WERI-Rb-1 (cell line): ENCODE measurements at regions not wholly inside any gene's neighbourhood (a gene's known extent, or its start where the extent isn't known, plus 50 kb on each side); places are given as distances from the start of the nearest gene placed in this dataset.

Experiments used
- DNase-seq: peaks from one replicate; pipeline ENCODE4 v3.0.0-alpha.2; 2020
- H3K27ac ChIP-seq: fragments of 250-450 bp; sonication (Bioruptor Pico); 2 replicates; pipeline ENCODE4 v1.5.1; 2020; ENCODE audit warnings: mild to moderate bottlenecking, moderate library complexity
- H3K27me3 ChIP-seq: fragments of 250-450 bp; sonication (Bioruptor Pico); 2 replicates; pipeline ENCODE4 v1.5.1; 2021; ENCODE audit warnings: mild to moderate bottlenecking, low read depth, moderate library complexity; ENCODE audit not compliant: insufficient read depth, severe bottlenecking
- H3K36me3 ChIP-seq: fragments of 250-450 bp; sonication (Bioruptor Pico); 2 replicates; pipeline ENCODE4 v1.5.1; 2020; ENCODE audit warnings: mild to moderate bottlenecking, moderate library complexity
- H3K4me3 ChIP-seq: 2 replicates; pipeline ENCODE4 v1.5.1; 2011; ENCODE audit warnings: low read depth, mild to moderate bottlenecking, control low read depth, low read length
- H3K9me3 ChIP-seq: fragments of 250-450 bp; sonication (Bioruptor Pico); 2 replicates; pipeline ENCODE4 v1.5.1; 2021; ENCODE audit warnings: mild to moderate bottlenecking, moderate library complexity; ENCODE audit not compliant: severe bottlenecking
- TF ChIP-seq, protein P1 (sequence below): IDR thresholded peaks from 2 replicates; pipeline ENCODE4 v1.5.1; 2011; ENCODE audit warnings: low read depth, mild to moderate bottlenecking, control low read depth, inconsistent platforms, low read length

DNA sequence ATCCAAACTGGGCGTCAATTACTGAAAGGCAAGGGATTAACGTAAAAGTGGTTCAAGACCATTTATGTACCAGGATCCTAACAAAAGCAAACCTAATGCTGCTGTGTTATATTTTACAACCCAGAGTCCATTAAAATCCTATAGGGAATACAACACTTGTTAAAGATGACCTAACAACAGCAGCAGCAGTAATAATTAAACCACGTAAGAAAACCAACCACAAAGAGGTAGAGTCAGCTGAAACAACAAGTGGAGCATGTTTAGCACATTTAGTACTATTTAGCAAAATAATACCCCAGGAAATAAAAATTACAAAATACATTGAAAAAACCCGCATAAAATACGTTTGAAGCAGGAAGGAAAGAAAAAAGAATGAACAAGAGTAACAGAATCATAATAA is 82.1 kb upstream of the AGBL1 start:
- no peak overlapping the region for H3K4me3 ChIP-seq
- no peak for DNase-seq
- H3K36me3 ChIP-seq, result no peaks in the 10 kb centered on the region

GRCh38 chr15:85999658-86000057 is 80.0 kb upstream of the AGBL1 start:
- TF ChIP-seq, protein P1, sequence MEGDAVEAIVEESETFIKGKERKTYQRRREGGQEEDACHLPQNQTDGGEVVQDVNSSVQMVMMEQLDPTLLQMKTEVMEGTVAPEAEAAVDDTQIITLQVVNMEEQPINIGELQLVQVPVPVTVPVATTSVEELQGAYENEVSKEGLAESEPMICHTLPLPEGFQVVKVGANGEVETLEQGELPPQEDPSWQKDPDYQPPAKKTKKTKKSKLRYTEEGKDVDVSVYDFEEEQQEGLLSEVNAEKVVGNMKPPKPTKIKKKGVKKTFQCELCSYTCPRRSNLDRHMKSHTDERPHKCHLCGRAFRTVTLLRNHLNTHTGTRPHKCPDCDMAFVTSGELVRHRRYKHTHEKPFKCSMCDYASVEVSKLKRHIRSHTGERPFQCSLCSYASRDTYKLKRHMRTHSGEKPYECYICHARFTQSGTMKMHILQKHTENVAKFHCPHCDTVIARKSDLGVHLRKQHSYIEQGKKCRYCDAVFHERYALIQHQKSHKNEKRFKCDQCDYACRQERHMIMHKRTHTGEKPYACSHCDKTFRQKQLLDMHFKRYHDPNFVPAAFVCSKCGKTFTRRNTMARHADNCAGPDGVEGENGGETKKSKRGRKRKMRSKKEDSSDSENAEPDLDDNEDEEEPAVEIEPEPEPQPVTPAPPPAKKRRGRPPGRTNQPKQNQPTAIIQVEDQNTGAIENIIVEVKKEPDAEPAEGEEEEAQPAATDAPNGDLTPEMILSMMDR, result no peak
- Histone ChIP-seq H3K4me3 (no peak overlapping the region), H3K27me3 (no peaks in the 10 kb centered on the region)

More for the DNA sequence above, 82.1 kb upstream of the AGBL1 start:
- Histone ChIP-seq H3K9me3 (peaks cover 3% of the 10 kb centered on the region), H3K27me3 (no peaks in the 10 kb centered on the region), H3K27ac (no peak overlapping the region)
- TF ChIP-seq, protein P1, result no peak

GRCh38 chr15:86001200-86001599 is 78.5 kb upstream of the AGBL1 start:
- TF ChIP-seq, protein P1, result no peak
- Histone ChIP-seq H3K9me3 (no peaks in the 10 kb centered on the region), H3K36me3 (no peaks in the 10 kb centered on the region), H3K27me3 (no peaks in the 10 kb centered on the region), H3K4me3 (no peak overlapping the region), H3K27ac (no peak overlapping the region)
- no peak for DNase-seq

More at GRCh38 chr15:85999658-86000057, 80.0 kb upstream of the AGBL1 start:
- DNase-seq, result no peak
- Histone ChIP-seq H3K27ac (no peak overlapping the region), H3K9me3 (peaks cover 2% of the 10 kb centered on the region), H3K36me3 (no peaks in the 10 kb centered on the region)

- no peak overlapping the region for H3K27ac ChIP-seq
- no peaks in the 10 kb centered on the region for H3K9me3 ChIP-seq
- H3K4me3 ChIP-seq, result no peak overlapping the region
- no peaks in the 10 kb centered on the region for H3K36me3 ChIP-seq
- DNase-seq, result no peak
- no peaks in the 10 kb centered on the region for H3K27me3 ChIP-seq
- TF ChIP-seq, protein P1, result no peak
Measured at GRCh38 chr15:86002444-86002843, 77.2 kb upstream of the AGBL1 start.

DNA sequence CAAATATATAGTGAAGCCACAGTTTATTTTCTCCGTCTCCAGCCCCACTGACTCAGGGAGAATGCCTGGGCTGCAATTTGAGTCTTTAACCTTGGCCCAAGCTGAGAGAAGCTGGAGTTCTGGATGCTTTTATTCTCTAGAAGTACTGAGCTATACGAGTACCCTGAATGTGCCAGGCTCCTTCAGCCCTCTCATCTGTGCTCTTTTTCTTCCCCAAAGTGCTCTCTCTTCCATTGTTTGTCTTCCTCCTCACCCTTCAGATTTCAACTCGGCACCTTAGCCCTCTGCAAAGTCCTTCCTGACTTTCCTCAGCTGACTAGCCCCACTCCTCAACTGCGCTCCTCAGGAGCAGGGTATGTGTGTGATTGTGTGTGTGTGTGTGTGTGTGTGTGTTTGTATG is 75.6 kb upstream of the AGBL1 start:
- TF ChIP-seq, protein P1, result no peak
- H3K4me3 ChIP-seq, result no peak overlapping the region
- no peaks in the 10 kb centered on the region for H3K27me3 ChIP-seq
- H3K27ac ChIP-seq, result no peak overlapping the region
- no peaks in the 10 kb centered on the region for H3K36me3 ChIP-seq
- H3K9me3 ChIP-seq, result no peaks in the 10 kb centered on the region
- no peak for DNase-seq

DNA sequence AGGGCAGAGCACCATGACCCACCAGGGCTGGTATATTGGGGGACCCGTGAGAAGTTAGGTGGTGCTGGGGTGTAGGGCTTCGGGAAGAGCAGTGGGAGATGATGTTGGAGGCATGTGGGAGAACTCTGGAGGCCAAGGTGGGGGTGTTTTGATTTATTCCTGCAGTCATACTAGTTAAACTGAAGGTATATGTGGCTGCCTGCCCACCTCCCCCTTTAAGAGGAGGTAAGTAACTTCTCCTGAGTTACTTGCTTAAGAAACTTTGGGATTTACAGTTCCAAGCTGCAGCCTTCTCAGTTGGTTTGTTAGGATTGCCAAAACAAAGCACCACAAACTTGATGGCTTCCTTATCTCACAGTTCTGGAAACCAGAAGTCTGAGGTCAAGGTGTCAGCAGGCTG is 73.1 kb upstream of the AGBL1 start:
- H3K27me3 ChIP-seq, result no peaks in the 10 kb centered on the region
- no peaks in the 10 kb centered on the region for H3K9me3 ChIP-seq
- no peak overlapping the region for H3K4me3 ChIP-seq
- TF ChIP-seq, protein P1, result no peak
- no peak overlapping the region for H3K27ac ChIP-seq
- no peak for DNase-seq
- no peaks in the 10 kb centered on the region for H3K36me3 ChIP-seq
